Body of pancreas (tissue), 4 donors: ENCODE measurements at regions not wholly inside any gene's neighbourhood (a gene's known extent, or its start where the extent isn't known, plus 50 kb on each side); places are given as distances from the start of the nearest gene placed in this dataset.

Experiments used
- POLR2A ChIP-seq, 3 donors: fragments of 450-650 bp; IDR thresholded peaks; one replicate each; pipeline ENCODE4 v1.6.1; 2016; ENCODE audit warnings: antibody characterized with exemption in 3 of 3, mild to moderate bottlenecking in 2 of 3
- TF ChIP-seq, protein P1 (sequence below), 7 experiments: fragments of 450-650 bp in 4 of 7; fragments of 200-600 bp in 3 of 7; sonication (generic) in 3 of 7; IDR thresholded peaks; one replicate each; pipeline ENCODE4 v1.5.1; 2016 to 2019; ENCODE audit warnings: antibody characterized with exemption in 7 of 7

DNA sequence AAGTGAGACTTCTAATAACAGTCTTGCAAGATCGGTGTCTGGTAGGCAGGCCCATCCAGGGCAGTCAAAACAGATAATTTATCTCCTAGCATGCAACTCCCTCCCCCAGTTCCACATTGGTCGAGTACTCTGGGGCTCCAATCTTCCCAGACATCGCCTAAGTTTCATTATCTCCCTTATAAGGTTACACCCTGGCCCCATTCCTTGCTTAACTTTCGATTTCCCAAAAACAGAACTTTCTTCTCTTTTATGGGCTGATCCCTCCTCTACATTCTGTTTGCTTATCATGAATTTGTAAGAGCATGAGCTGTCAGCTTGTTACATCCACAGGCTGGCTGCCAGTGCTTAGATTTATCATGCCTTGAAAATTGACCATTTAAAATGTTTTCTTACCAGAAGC, 471.3 kb downstream of the TECRL start:
- TF ChIP-seq, protein P1, sequence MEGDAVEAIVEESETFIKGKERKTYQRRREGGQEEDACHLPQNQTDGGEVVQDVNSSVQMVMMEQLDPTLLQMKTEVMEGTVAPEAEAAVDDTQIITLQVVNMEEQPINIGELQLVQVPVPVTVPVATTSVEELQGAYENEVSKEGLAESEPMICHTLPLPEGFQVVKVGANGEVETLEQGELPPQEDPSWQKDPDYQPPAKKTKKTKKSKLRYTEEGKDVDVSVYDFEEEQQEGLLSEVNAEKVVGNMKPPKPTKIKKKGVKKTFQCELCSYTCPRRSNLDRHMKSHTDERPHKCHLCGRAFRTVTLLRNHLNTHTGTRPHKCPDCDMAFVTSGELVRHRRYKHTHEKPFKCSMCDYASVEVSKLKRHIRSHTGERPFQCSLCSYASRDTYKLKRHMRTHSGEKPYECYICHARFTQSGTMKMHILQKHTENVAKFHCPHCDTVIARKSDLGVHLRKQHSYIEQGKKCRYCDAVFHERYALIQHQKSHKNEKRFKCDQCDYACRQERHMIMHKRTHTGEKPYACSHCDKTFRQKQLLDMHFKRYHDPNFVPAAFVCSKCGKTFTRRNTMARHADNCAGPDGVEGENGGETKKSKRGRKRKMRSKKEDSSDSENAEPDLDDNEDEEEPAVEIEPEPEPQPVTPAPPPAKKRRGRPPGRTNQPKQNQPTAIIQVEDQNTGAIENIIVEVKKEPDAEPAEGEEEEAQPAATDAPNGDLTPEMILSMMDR (IDR thresholded peaks at IDR 0.05), result no peak
- TF ChIP-seq POLR2A (IDR thresholded peaks at IDR 0.05), result no peak
